ENCODE measurements at regions not wholly inside any gene's neighbourhood (a gene's known extent, or its start where the extent isn't known, plus 50 kb on each side); places are given as distances from the start of the nearest gene placed in this dataset.

DNA sequence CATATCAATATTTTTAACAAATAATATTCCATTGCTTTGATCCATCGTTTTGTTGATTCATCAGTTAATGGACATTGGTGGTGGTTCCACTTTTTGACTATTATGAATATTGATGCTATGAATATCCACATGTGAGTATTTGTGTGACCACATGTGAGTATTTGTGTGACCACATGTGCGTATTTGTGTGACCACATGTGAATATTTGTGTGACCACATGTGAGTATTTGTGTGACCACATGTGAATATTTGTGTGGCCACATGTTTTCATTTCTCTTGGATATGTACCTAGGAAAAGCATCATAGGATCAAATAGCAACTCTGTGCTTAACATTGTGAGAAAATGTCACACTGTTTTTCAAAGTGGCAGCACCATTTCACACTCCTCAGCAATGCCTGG lies 433.6 kb upstream of the FRG1 start:
- no peak overlapping the region for H3K27ac Mint-ChIP-seq
- peaks cover 27% of the 10 kb centered on the region for H3K9me3 Mint-ChIP-seq (ENCODE audit: low read depth)

DNA sequence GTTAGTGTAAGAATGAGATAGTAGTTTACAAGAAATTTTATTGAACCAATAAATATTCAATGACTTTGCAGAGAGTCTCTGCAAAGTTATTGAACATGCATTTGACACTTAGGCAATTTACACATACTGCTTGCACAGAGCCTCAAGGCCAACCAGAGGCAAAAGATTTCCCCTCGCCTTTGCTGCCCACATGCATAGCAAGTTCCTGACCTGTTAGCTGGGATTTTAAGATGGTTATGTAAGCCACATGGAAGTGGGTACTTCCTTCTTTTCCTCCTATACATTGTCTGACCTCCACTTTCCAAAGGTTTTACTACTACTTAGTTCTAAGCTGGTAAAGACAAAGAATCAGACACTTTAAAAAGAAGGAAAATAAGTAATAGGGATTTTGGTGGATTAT lies 430.1 kb upstream of the FRG1 start:
- Mint-ChIP-seq H3K4me1 (ENCODE audit: low read depth) (no peaks in the 10 kb centered on the region), H3K27ac (no peak overlapping the region), H3K9me3 (ENCODE audit: low read depth) (peaks cover 26% of the 10 kb centered on the region), H3K4me3 (ENCODE audit: low read depth) (no peak overlapping the region), H3K27me3 (peaks cover 3% of the 10 kb centered on the region), H3K36me3 (ENCODE audit: insufficient read depth) (no peaks in the 10 kb centered on the region)
- TF ChIP-seq, protein P1, sequence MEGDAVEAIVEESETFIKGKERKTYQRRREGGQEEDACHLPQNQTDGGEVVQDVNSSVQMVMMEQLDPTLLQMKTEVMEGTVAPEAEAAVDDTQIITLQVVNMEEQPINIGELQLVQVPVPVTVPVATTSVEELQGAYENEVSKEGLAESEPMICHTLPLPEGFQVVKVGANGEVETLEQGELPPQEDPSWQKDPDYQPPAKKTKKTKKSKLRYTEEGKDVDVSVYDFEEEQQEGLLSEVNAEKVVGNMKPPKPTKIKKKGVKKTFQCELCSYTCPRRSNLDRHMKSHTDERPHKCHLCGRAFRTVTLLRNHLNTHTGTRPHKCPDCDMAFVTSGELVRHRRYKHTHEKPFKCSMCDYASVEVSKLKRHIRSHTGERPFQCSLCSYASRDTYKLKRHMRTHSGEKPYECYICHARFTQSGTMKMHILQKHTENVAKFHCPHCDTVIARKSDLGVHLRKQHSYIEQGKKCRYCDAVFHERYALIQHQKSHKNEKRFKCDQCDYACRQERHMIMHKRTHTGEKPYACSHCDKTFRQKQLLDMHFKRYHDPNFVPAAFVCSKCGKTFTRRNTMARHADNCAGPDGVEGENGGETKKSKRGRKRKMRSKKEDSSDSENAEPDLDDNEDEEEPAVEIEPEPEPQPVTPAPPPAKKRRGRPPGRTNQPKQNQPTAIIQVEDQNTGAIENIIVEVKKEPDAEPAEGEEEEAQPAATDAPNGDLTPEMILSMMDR (IDR thresholded peaks at IDR 0.05; ENCODE audit: unreplicated experiment): no peak
- DNase-seq (ENCODE audit: low spot score, unreplicated experiment): no peak

More for the DNA sequence above, 433.6 kb upstream of the FRG1 start:
- Mint-ChIP-seq H3K4me1 (ENCODE audit: low read depth) (no peaks in the 10 kb centered on the region), H3K4me3 (ENCODE audit: low read depth) (no peak overlapping the region), H3K27me3 (no peaks in the 10 kb centered on the region), H3K36me3 (ENCODE audit: insufficient read depth) (no peaks in the 10 kb centered on the region)
- TF ChIP-seq, protein P1 (IDR thresholded peaks at IDR 0.05; ENCODE audit: unreplicated experiment): no peak
- no peak for DNase-seq (ENCODE audit: low spot score, unreplicated experiment)

DNA sequence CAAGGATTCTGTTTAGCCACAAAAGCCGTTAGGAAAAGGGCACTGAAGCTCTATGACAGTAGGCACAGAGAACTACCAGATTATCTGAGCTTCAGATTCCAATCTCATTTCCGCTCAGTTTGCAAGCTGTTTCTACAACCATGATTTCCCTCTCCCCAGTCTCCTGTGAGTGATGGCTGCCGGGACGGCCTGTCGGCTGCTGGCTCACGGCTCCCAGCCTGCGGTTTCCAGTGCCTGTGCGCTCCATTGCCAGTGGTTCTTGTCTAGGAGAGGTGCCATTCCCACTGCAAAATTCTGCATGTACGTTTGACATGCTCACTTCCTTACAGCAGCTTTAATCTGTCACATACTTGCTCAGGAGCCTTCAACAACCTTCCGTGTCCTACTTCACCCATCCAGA lies 429.1 kb upstream of the FRG1 start:
- Mint-ChIP-seq H3K9me3 (ENCODE audit: low read depth) (peaks cover 27% of the 10 kb centered on the region), H3K27me3 (peaks cover 3% of the 10 kb centered on the region)

GRCh38 chr4:189513421-189513820 lies 427.3 kb upstream of the FRG1 start:
- Mint-ChIP-seq H3K36me3 (ENCODE audit: insufficient read depth) (no peaks in the 10 kb centered on the region), H3K27ac (no peak overlapping the region), H3K27me3 (peaks cover 3% of the 10 kb centered on the region), H3K9me3 (ENCODE audit: low read depth) (peaks cover 30% of the 10 kb centered on the region), H3K4me3 (ENCODE audit: low read depth) (no peak overlapping the region), H3K4me1 (ENCODE audit: low read depth) (no peaks in the 10 kb centered on the region)
- TF ChIP-seq, protein P1 (IDR thresholded peaks at IDR 0.05; ENCODE audit: unreplicated experiment): no peak
- DNase-seq (ENCODE audit: low spot score, unreplicated experiment): no peak

More for the DNA sequence above, 429.1 kb upstream of the FRG1 start:
- no peaks in the 10 kb centered on the region for H3K4me1 Mint-ChIP-seq (ENCODE audit: low read depth)
- DNase-seq (ENCODE audit: low spot score, unreplicated experiment): no peak
- TF ChIP-seq, protein P1 (IDR thresholded peaks at IDR 0.05; ENCODE audit: unreplicated experiment): no peak
- no peak overlapping the region for H3K27ac Mint-ChIP-seq
- no peak overlapping the region for H3K4me3 Mint-ChIP-seq (ENCODE audit: low read depth)
- H3K36me3 Mint-ChIP-seq (ENCODE audit: insufficient read depth): no peaks in the 10 kb centered on the region

- H3K4me1 Mint-ChIP-seq (ENCODE audit: low read depth): no peaks in the 10 kb centered on the region
- TF ChIP-seq, protein P1 (IDR thresholded peaks at IDR 0.05; ENCODE audit: unreplicated experiment): no peak
- H3K36me3 Mint-ChIP-seq (ENCODE audit: insufficient read depth): no peaks in the 10 kb centered on the region
- H3K9me3 Mint-ChIP-seq (ENCODE audit: low read depth): peaks cover 30% of the 10 kb centered on the region
- H3K27me3 Mint-ChIP-seq: peaks cover 3% of the 10 kb centered on the region
- no peak overlapping the region for H3K27ac Mint-ChIP-seq
- no peak for DNase-seq (ENCODE audit: low spot score, unreplicated experiment)
- H3K4me3 Mint-ChIP-seq (ENCODE audit: low read depth): no peak overlapping the region
These were observed 426.5 kb upstream of the FRG1 start for GRCh38 chr4:189514209-189514608.
